PC-3 (cell line): ENCODE measurements at regions not wholly inside any gene's neighbourhood (a gene's known extent, or its start where the extent isn't known, plus 50 kb on each side); places are given as distances from the start of the nearest gene placed in this dataset.

Experiments used
- CTCF ChIP-seq: fragments of 300-600 bp; sonication (generic); conservative IDR thresholded peaks from 2 replicates; pipeline ENCODE4 v1.5.1; 2017; ENCODE audit warnings: antibody characterized with exemption, low read depth, mild to moderate bottlenecking, low read length
- EZH2 ChIP-seq: fragments of 300-600 bp; sonication (generic); IDR thresholded peaks from one replicate; pipeline ENCODE4 v1.6.1; 2017; ENCODE audit warnings: antibody characterized with exemption, mild to moderate bottlenecking, low read length; ENCODE audit not compliant: unreplicated experiment
- EZH2phosphoT487 ChIP-seq: fragments of 300-600 bp; sonication (generic); IDR thresholded peaks from 2 replicates; pipeline ENCODE4 v1.6.1; 2018; ENCODE audit warnings: mild to moderate bottlenecking, antibody characterized with exemption, low read length, borderline replicate concordance

GRCh38 chr20:6697228-6697972 lies 70.1 kb upstream of the BMP2 start:
- no peak for TF ChIP-seq EZH2
- TF ChIP-seq CTCF: no peak
- TF ChIP-seq EZH2phosphoT487: no peak
